PC-9 (cell line): ENCODE measurements at regions not wholly inside any gene's neighbourhood (a gene's known extent, or its start where the extent isn't known, plus 50 kb on each side); places are given as distances from the start of the nearest gene placed in this dataset.

Experiments used
- BruUV-seq: library from RNA; stranded (reverse); fragments of 400-500 nt; replicated peaks from 2 replicates; lab custom pipeline; 2021; lab: Mats Ljungman, UMichigan
- CTCF ChIA-PET: fragments of 300-600 bp; sonication (Branson Sonifier 250); formaldehyde crosslinking; loops from one replicate; lab custom pipeline; 2022; ENCODE audit warnings: antibody characterized with exemption; lab: Charles Lee
- POLR2A ChIA-PET: fragments of 300-600 bp; sonication (Branson Sonifier 250); formaldehyde crosslinking; loops from one replicate; lab custom pipeline; 2022; ENCODE audit warnings: antibody characterized with exemption; ENCODE audit not compliant: unreplicated experiment; lab: Charles Lee
- DNase-seq, 2 experiments: peaks; one replicate each; pipeline versions ENCODE4 v3.0.0 to v3.0.0-alpha.2; 2015 to 2022; ENCODE audit warnings: mixed read lengths in 1 of 2
- H2AFZ ChIP-seq: fragments of 200-600 bp; sonication (generic); 2 replicates; pipeline ENCODE4 v1.8.1; 2017; ENCODE audit warnings: antibody characterized with exemption
- H3F3A ChIP-seq: fragments of 200-600 bp; sonication (generic); 2 replicates; pipeline ENCODE4 v1.8.1; 2017; ENCODE audit warnings: antibody characterized with exemption, mild to moderate bottlenecking, low read depth; ENCODE audit not compliant: insufficient read depth
- H3K27ac ChIP-seq: fragments of 200-600 bp; sonication (generic); 2 replicates; pipeline ENCODE4 v1.6.1; 2016; ENCODE audit warnings: mixed run types
- H3K27me3 ChIP-seq: fragments of 200-600 bp; sonication (generic); 2 replicates; pipeline ENCODE4 v1.6.1; 2016; ENCODE audit warnings: low read depth, mixed run types; ENCODE audit not compliant: insufficient read depth
- H3K36me3 ChIP-seq: fragments of 200-600 bp; sonication (generic); 2 replicates; pipeline ENCODE4 v1.6.1; 2016; ENCODE audit warnings: low read depth, mixed run types
- H3K4me1 ChIP-seq: fragments of 200-600 bp; sonication (generic); replicated peaks from 2 replicates; pipeline ENCODE4 v1.6.1; 2016; ENCODE audit warnings: mixed run types; ENCODE audit not compliant: insufficient read depth
- H3K4me2 ChIP-seq: fragments of 200-600 bp; sonication (generic); 2 replicates; pipeline ENCODE4 v1.6.1; 2017; ENCODE audit warnings: mixed run types
- H3K4me3 ChIP-seq: fragments of 200-600 bp; sonication (generic); 2 replicates; pipeline ENCODE4 v1.6.1; 2016; ENCODE audit warnings: mixed run types
- H3K79me2 ChIP-seq: fragments of 200-600 bp; sonication (generic); 2 replicates; pipeline ENCODE4 v1.6.1; 2017; ENCODE audit warnings: low read depth, mixed run types
- H3K9me2 ChIP-seq: fragments of 200-600 bp; sonication (generic); 2 replicates; pipeline ENCODE4 v1.8.1; 2017; ENCODE audit warnings: mild to moderate bottlenecking; ENCODE audit not compliant: insufficient read depth
- H3K9me3 ChIP-seq: fragments of 200-600 bp; sonication (generic); 2 replicates; pipeline ENCODE4 v1.8.1; 2016; ENCODE audit warnings: low read depth; ENCODE audit not compliant: insufficient read depth
- H4K20me1 ChIP-seq: fragments of 200-600 bp; sonication (generic); 2 replicates; pipeline ENCODE4 v1.8.1; 2017; ENCODE audit not compliant: insufficient read depth
- EZH2 ChIP-seq: fragments of 200-600 bp; sonication (generic); IDR thresholded peaks from 2 replicates; pipeline ENCODE4 v1.8.0; 2017; ENCODE audit warnings: antibody characterized with exemption, low read depth
- intact Hi-C: fragments of 100-400 bp; cut with micrococcal nuclease; formaldehyde crosslinking; loops from one replicate; pipeline ENCODE4 v1.10.0; 2022; ENCODE audit not compliant: unreplicated experiment
- TF ChIP-seq, protein P1 (sequence below): fragments of 200-600 bp; sonication (generic); conservative IDR thresholded peaks from 2 replicates; pipeline ENCODE4 v1.6.1; 2017; ENCODE audit warnings: mixed run types, antibody characterized with exemption, mild to moderate bottlenecking, moderate library complexity

- Histone ChIP-seq H3K27me3 (no peaks in the 10 kb centered on the region), H3K9me2 (no peaks in the 10 kb centered on the region)
- intact Hi-C loops = no loop called here
Observed at GRCh38 chr2:240215676-240216051, 75.2 kb upstream of the OTOS start.

DNA sequence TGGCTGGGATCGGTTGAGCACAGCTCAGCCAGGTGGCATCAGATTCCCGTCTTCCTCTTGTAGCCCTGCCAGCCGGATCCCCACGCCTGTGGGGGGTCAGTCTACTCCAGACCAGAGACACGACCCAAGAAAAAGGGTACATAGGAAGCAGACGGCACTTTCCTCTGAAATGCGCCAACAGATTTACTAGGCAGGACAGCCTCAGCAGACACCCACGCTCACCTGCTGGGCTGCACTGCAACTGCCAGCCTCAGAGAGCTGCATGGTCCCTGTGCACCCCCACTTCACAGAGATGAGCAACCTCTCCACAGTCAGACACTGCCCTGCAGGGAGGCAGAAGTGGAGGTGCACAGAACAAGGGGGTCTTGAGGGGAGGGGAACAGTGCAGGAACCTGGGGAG is 75.7 kb upstream of the OTOS start:
- Histone ChIP-seq H3K4me2 (no peak overlapping the region), H3K9me2 (no peaks in the 10 kb centered on the region), H2AFZ (no peak overlapping the region), H3K9me3 (no peaks in the 10 kb centered on the region), H3K36me3 (no peaks in the 10 kb centered on the region), H3K4me3 (no peak overlapping the region), H3K4me1 (peaks cover 7% of the 10 kb centered on the region), H3F3A (peaks cover 12% of the 10 kb centered on the region; the same call in 1 of the 2 replicates), H3K27ac (no peak overlapping the region), H3K27me3 (no peaks in the 10 kb centered on the region), H4K20me1 (0 out of 2 replicates have a peak, but pooled peaks cover 6% of the 10 kb centered on the region), H3K79me2 (no peaks in the 10 kb centered on the region)
- ChIA-PET POLR2A (no interaction called here), CTCF (no interaction called here)
- no peak for DNase-seq
- intact Hi-C loops = no loop called here
- no TSS peak for BruUV-seq
- TF ChIP-seq, protein P1, sequence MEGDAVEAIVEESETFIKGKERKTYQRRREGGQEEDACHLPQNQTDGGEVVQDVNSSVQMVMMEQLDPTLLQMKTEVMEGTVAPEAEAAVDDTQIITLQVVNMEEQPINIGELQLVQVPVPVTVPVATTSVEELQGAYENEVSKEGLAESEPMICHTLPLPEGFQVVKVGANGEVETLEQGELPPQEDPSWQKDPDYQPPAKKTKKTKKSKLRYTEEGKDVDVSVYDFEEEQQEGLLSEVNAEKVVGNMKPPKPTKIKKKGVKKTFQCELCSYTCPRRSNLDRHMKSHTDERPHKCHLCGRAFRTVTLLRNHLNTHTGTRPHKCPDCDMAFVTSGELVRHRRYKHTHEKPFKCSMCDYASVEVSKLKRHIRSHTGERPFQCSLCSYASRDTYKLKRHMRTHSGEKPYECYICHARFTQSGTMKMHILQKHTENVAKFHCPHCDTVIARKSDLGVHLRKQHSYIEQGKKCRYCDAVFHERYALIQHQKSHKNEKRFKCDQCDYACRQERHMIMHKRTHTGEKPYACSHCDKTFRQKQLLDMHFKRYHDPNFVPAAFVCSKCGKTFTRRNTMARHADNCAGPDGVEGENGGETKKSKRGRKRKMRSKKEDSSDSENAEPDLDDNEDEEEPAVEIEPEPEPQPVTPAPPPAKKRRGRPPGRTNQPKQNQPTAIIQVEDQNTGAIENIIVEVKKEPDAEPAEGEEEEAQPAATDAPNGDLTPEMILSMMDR = no peak

More at GRCh38 chr2:240215676-240216051, 75.2 kb upstream of the OTOS start:
- no peak overlapping the region for H3K4me3 ChIP-seq
- no peak for DNase-seq
- H4K20me1 ChIP-seq = 0 out of 2 replicates have a peak, but pooled peaks cover under 1% of the 10 kb centered on the region
- no peaks in the 10 kb centered on the region for H3K79me2 ChIP-seq
- H3K36me3 ChIP-seq = no peaks in the 10 kb centered on the region
- peaks cover 5% of the 10 kb centered on the region for H3K4me1 ChIP-seq
- TF ChIP-seq, protein P1 = no peak
- no peak for TF ChIP-seq EZH2
- BruUV-seq = no TSS peak
- peaks cover 12% of the 10 kb centered on the region; the same call in 1 of the 2 replicates for H3F3A ChIP-seq
- H3K9me3 ChIP-seq = no peaks in the 10 kb centered on the region
- POLR2A ChIA-PET = no interaction called here
- H2AFZ ChIP-seq = no peak overlapping the region
- H3K27ac ChIP-seq = no peak overlapping the region
- H3K4me2 ChIP-seq = no peak overlapping the region
- CTCF ChIA-PET = no interaction called here

- Histone ChIP-seq H3K36me3 (no peaks in the 10 kb centered on the region), H3K4me2 (no peak overlapping the region), H2AFZ (no peak overlapping the region), H3K27ac (no peak overlapping the region), H3F3A (peaks cover 12% of the 10 kb centered on the region; the same call in 1 of the 2 replicates), H3K79me2 (no peaks in the 10 kb centered on the region), H4K20me1 (0 out of 2 replicates have a peak, but pooled peaks cover 6% of the 10 kb centered on the region), H3K27me3 (peaks cover 7% of the 10 kb centered on the region), H3K4me1 (peaks cover 7% of the 10 kb centered on the region), H3K9me2 (no peaks in the 10 kb centered on the region), H3K4me3 (no peak overlapping the region), H3K9me3 (no peaks in the 10 kb centered on the region)
- intact Hi-C loops = no loop called here
- CTCF ChIA-PET = no interaction called here
- TF ChIP-seq, protein P1 = no peak
- no peak for TF ChIP-seq EZH2
- DNase-seq = no peak
- no TSS peak for BruUV-seq
- POLR2A ChIA-PET = interaction anchor here (0.5 kb wide), 1 partner anchor 16 kb away, joined by 12 read pairs; no protein-coding TSS in a partner anchor
Observed at GRCh38 chr2:240217431-240218301, 77.2 kb upstream of the OTOS start.
